Suprapubic skin (tissue), 4 donors: ENCODE measurements at regions not wholly inside any gene's neighbourhood (a gene's known extent, or its start where the extent isn't known, plus 50 kb on each side); places are given as distances from the start of the nearest gene placed in this dataset.
"Not testable (repeated sequence)": the region's sequence is repeated elsewhere in the genome, so short reads cannot be mapped to it uniquely, and the experiment has no call there.

Experiments
- EP300 ChIP-seq: sonication (generic); formaldehyde crosslinking; IDR thresholded peaks from one replicate; pipeline ENCODE4 v1.6.1; 2017; ENCODE audit warnings: antibody characterized with exemption
- POLR2A ChIP-seq, 2 donors: fragments of 450-650 bp; IDR thresholded peaks; one replicate each; pipeline ENCODE4 v1.6.1; 2017; ENCODE audit warnings: antibody characterized with exemption in 2 of 2, mild to moderate bottlenecking in 2 of 2, moderate library complexity in 2 of 2
- POLR2AphosphoS5 ChIP-seq, 3 donors: sonication (generic); formaldehyde crosslinking; IDR thresholded peaks; one replicate each; pipeline ENCODE4 v1.6.1; 2017; ENCODE audit warnings: antibody characterized with exemption in 3 of 3
- TF ChIP-seq, protein P1 (sequence below), 2 donors: fragments of 200-600 bp in 1 of 2; fragments of 450-650 bp in 1 of 2; sonication (generic) in 1 of 2; IDR thresholded peaks; one replicate each; pipeline ENCODE4 v1.5.1; 2016 to 2019; ENCODE audit warnings: antibody characterized with exemption in 2 of 2, mild to moderate bottlenecking in 1 of 2, moderate library complexity in 1 of 2

DNA sequence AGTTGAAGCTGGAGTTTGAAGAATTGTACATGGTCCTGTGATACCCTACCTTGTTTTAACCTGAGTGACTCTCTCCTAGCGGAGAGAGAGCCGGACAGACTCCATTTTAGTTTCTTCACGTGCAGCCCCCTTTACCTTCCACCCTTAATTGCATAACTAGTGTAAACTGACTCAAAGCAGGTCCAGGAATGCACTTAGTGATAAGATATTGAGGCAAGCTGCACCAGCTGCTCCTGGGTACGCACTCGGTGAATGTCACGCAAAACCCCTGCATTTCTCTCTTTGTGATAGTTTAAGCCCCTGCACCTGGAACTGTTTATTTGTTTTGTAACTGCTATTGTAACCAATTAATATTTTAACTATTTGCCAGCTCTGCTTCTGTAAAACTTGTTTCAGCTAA lies 1620.5 kb downstream of the SPATA31A7 start:
- TF ChIP-seq POLR2A (IDR thresholded peaks at IDR 0.05); POLR2AphosphoS5 (IDR thresholded peaks at IDR 0.05); EP300: not testable (repeated sequence)
- TF ChIP-seq, protein P1, sequence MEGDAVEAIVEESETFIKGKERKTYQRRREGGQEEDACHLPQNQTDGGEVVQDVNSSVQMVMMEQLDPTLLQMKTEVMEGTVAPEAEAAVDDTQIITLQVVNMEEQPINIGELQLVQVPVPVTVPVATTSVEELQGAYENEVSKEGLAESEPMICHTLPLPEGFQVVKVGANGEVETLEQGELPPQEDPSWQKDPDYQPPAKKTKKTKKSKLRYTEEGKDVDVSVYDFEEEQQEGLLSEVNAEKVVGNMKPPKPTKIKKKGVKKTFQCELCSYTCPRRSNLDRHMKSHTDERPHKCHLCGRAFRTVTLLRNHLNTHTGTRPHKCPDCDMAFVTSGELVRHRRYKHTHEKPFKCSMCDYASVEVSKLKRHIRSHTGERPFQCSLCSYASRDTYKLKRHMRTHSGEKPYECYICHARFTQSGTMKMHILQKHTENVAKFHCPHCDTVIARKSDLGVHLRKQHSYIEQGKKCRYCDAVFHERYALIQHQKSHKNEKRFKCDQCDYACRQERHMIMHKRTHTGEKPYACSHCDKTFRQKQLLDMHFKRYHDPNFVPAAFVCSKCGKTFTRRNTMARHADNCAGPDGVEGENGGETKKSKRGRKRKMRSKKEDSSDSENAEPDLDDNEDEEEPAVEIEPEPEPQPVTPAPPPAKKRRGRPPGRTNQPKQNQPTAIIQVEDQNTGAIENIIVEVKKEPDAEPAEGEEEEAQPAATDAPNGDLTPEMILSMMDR (IDR thresholded peaks at IDR 0.05) = not testable (repeated sequence)
